Endothelial cell of umbilical vein (primary cell): ENCODE measurements at regions not wholly inside any gene's neighbourhood (a gene's known extent, or its start where the extent isn't known, plus 50 kb on each side); places are given as distances from the start of the nearest gene placed in this dataset.

ENCODE experiments used
- BruUV-seq: library from RNA; stranded (reverse); fragments of 400-500 nt; replicated peaks from 2 replicates; lab custom pipeline; 2021; lab: Mats Ljungman, UMichigan
- CTCF ChIA-PET: fragments of 300-600, 350-600 bp; sonication (Branson Sonifier 250); formaldehyde crosslinking; loops from one replicate; lab custom pipeline; 2021; ENCODE audit warnings: antibody characterized with exemption, inconsistent platforms; lab: Charles Lee
- POLR2A ChIA-PET: fragments of 300-600, 350-600 bp; sonication (Branson Sonifier 250); formaldehyde crosslinking; loops from one replicate; lab custom pipeline; 2021; ENCODE audit warnings: antibody characterized with exemption, inconsistent platforms; lab: Charles Lee
- DNase-seq: peaks from one replicate; pipeline ENCODE4 v3.0.0-alpha.2; 2011; ENCODE audit warnings: low read depth, low spot score
- FAIRE-seq: peaks from 2 replicates; lab custom pipeline; 2011; peaks lifted over from hg19 to GRCh38; lab: Jason Lieb, UNC
- H2AFZ ChIP-seq: 2 replicates; pipeline ENCODE4 v1.6.0; 2012; ENCODE audit warnings: low read depth, low read length, control low read depth, inconsistent platforms
- H3K27ac ChIP-seq: 2 replicates; pipeline ENCODE4 v1.5.1; 2011; ENCODE audit warnings: low read depth, mild to moderate bottlenecking, control low read depth, low read length, moderate library complexity; ENCODE audit not compliant: insufficient read depth
- H3K27me3 ChIP-seq, 2 experiments: 2 replicates each; pipeline versions ENCODE4 v1.6.0 to v1.6.1; 2011; ENCODE audit warnings: low read length in 2 of 2, mixed read lengths in 1 of 2; ENCODE audit not compliant: control insufficient read depth in 2 of 2, insufficient read depth in 2 of 2
- H3K36me3 ChIP-seq, 2 experiments: 2 replicates in 1 of 2; 3 replicates in 1 of 2; pipeline ENCODE4 v1.5.1; 2011; ENCODE audit warnings: low read length in 2 of 2, mild to moderate bottlenecking in 1 of 2, moderate library complexity in 1 of 2; ENCODE audit not compliant: control insufficient read depth in 2 of 2, insufficient read depth in 2 of 2; ENCODE audit errors: extremely low read depth in 1 of 2
- H3K4me1 ChIP-seq: 3 replicates; pipeline ENCODE4 v1.5.1; 2011; ENCODE audit warnings: mild to moderate bottlenecking, low read length; ENCODE audit not compliant: control insufficient read depth, insufficient read depth; ENCODE audit errors: extremely low read depth
- H3K4me2 ChIP-seq: 2 replicates; pipeline ENCODE4 v1.6.1; 2011; ENCODE audit warnings: low read length, control low read depth, mixed read lengths; ENCODE audit not compliant: insufficient read depth
- H3K4me3 ChIP-seq, 3 experiments: fragments of 200-600 bp in 1 of 3; sonication (generic), shearing (Covaris generic) in 1 of 3; replicated peaks in 1 of 3; 2 replicates each; pipeline ENCODE4 v1.5.1; 2011 to 2016; ENCODE audit warnings: control low read depth in 3 of 3, low read length in 3 of 3, mild to moderate bottlenecking in 2 of 3, inconsistent platforms in 1 of 3, low read depth in 1 of 3, moderate library complexity in 1 of 3; ENCODE audit not compliant: insufficient read depth in 1 of 3
- H3K79me2 ChIP-seq: 2 replicates; pipeline ENCODE4 v1.6.0; 2012; ENCODE audit warnings: low read length, inconsistent platforms; ENCODE audit not compliant: control insufficient read depth, insufficient read depth
- H3K9ac ChIP-seq: replicated peaks from 2 replicates; pipeline ENCODE3; 2011; ENCODE audit warnings: low read length, control low read depth; ENCODE audit not compliant: insufficient read depth; ENCODE audit errors: extremely low read depth
- H3K9me1 ChIP-seq: replicated peaks from 3 replicates; pipeline ENCODE4 v1.6.0; 2011; ENCODE audit warnings: mild to moderate bottlenecking, low read length; ENCODE audit not compliant: control insufficient read depth, insufficient read depth; ENCODE audit errors: extremely low read depth
- H3K9me3 ChIP-seq: replicated peaks from 2 replicates; pipeline ENCODE4 v1.5.1; 2012; ENCODE audit warnings: low read length, inconsistent platforms; ENCODE audit not compliant: control insufficient read depth, insufficient read depth
- H4K20me1 ChIP-seq: replicated peaks from 2 replicates; pipeline ENCODE3; 2011; ENCODE audit warnings: mild to moderate bottlenecking, low read length; ENCODE audit not compliant: control insufficient read depth, insufficient read depth; ENCODE audit errors: extremely low read depth
- EZH2 ChIP-seq: IDR thresholded peaks from 2 replicates; pipeline ENCODE4 v1.6.1; 2012; ENCODE audit warnings: borderline replicate concordance, low read depth, mild to moderate bottlenecking, moderate library complexity, low read length, inconsistent platforms; ENCODE audit not compliant: severe bottlenecking
- FOS ChIP-seq: IDR thresholded peaks from 2 replicates; pipeline ENCODE4 v1.6.1; 2011; ENCODE audit warnings: mild to moderate bottlenecking, low read length, moderate library complexity, borderline replicate concordance; ENCODE audit not compliant: insufficient read depth
- GATA2 ChIP-seq: IDR thresholded peaks from 2 replicates; pipeline ENCODE4 v1.7.0; 2011; ENCODE audit warnings: low read depth, mild to moderate bottlenecking, moderate library complexity, mixed read lengths, low read length; ENCODE audit not compliant: insufficient read length, insufficient read depth
- JUN ChIP-seq: IDR thresholded peaks from 2 replicates; pipeline ENCODE4 v1.6.1; 2011; ENCODE audit warnings: borderline replicate concordance, low read depth; ENCODE audit not compliant: insufficient read length, insufficient read depth
- MYC ChIP-seq: IDR thresholded peaks from one replicate; pipeline ENCODE4 v1.6.1; 2011; ENCODE audit warnings: mild to moderate bottlenecking, low read depth, low read length
- POLR2A ChIP-seq: IDR thresholded peaks from 2 replicates; pipeline ENCODE4 v1.6.1; 2012; ENCODE audit warnings: low read depth, mild to moderate bottlenecking, control low read depth, low read length
- POLR2AphosphoS5 ChIP-seq: IDR thresholded peaks from 2 replicates; pipeline ENCODE4 v1.6.1; 2012; ENCODE audit warnings: low read depth, mild to moderate bottlenecking, control low read depth, low read length, moderate library complexity; ENCODE audit not compliant: insufficient read depth
- dilution Hi-C: fragments of 300-500 bp; cut with MboI; formaldehyde crosslinking; loops from one replicate; pipeline ENCODE4 v1.15.0; 2019; ENCODE audit warnings: low sequenced_read_pairs; ENCODE audit not compliant: extremely low pct_ligation_motif_present
- intact Hi-C: fragments of 100-400 bp; cut with micrococcal nuclease; formaldehyde crosslinking; loops from one replicate; pipeline ENCODE4 v1.10.0; 2022
- TF ChIP-seq, protein P1 (sequence below), 2 donors: IDR thresholded peaks; 1 replicate in 1 of 2; 2 replicates in 1 of 2; pipeline ENCODE4 v1.5.1; 2011; ENCODE audit warnings: low read length in 2 of 2, mild to moderate bottlenecking in 2 of 2, moderate library complexity in 2 of 2, control low read depth in 1 of 2, inconsistent platforms in 1 of 2, low read depth in 1 of 2; ENCODE audit not compliant: insufficient read depth in 1 of 2; ENCODE audit errors: extremely low read depth in 1 of 2
- TF ChIP-seq, protein P2 (sequence below): IDR thresholded peaks from 2 replicates; pipeline ENCODE4 v1.6.1; 2011; ENCODE audit not compliant: insufficient read depth, insufficient read length

DNA sequence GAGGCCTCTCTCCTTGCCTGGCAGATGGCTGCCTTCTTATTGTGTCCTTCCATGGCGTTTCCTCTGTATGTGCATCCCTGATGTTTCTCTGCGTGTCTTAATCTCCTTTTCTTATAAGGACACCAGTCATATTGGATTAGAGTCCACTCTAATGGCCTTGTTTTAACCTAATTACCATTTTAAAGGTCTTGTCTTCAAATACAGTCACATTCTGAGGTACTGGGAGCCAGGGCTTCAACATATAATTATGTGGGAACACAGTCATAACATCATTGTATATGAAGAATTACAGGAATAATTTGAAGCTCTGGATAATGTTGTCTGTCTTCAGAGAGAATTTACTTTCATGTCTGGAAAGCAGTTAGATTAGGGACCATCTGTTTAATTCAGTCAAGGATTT lies 56.4 kb upstream of the PTGFR start:
- no peak for DNase-seq
- POLR2A ChIA-PET: no interaction called here
- FAIRE-seq: no peak
- Histone ChIP-seq H3K4me2 (no peak overlapping the region), H2AFZ (no peak overlapping the region), H3K36me3 (no peaks in the 10 kb centered on the region), H3K27me3 (peaks cover 2 to 14% of the 10 kb centered on the region in 2 experiments), H4K20me1 (no peaks in the 10 kb centered on the region), H3K79me2 (no peaks in the 10 kb centered on the region), H3K4me1 (peaks cover 3% of the 10 kb centered on the region), H3K9ac (no peak overlapping the region), H3K27ac (no peak overlapping the region), H3K4me3 (no peak overlapping the region), H3K9me3 (no peaks in the 10 kb centered on the region), H3K9me1 (no peaks in the 10 kb centered on the region)
- dilution Hi-C loops: no loop called here
- CTCF ChIA-PET: no interaction called here
- no TSS peak for BruUV-seq
- TF ChIP-seq, protein P1, sequence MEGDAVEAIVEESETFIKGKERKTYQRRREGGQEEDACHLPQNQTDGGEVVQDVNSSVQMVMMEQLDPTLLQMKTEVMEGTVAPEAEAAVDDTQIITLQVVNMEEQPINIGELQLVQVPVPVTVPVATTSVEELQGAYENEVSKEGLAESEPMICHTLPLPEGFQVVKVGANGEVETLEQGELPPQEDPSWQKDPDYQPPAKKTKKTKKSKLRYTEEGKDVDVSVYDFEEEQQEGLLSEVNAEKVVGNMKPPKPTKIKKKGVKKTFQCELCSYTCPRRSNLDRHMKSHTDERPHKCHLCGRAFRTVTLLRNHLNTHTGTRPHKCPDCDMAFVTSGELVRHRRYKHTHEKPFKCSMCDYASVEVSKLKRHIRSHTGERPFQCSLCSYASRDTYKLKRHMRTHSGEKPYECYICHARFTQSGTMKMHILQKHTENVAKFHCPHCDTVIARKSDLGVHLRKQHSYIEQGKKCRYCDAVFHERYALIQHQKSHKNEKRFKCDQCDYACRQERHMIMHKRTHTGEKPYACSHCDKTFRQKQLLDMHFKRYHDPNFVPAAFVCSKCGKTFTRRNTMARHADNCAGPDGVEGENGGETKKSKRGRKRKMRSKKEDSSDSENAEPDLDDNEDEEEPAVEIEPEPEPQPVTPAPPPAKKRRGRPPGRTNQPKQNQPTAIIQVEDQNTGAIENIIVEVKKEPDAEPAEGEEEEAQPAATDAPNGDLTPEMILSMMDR (IDR thresholded peaks at IDR 0.05; ENCODE audit: extremely low read depth in 1 of 2, insufficient read depth in 1 of 2, low read depth in 1 of 2, low read length in 2 of 2): no peak
- TF ChIP-seq, protein P2, sequence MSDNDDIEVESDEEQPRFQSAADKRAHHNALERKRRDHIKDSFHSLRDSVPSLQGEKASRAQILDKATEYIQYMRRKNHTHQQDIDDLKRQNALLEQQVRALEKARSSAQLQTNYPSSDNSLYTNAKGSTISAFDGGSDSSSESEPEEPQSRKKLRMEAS: no peak
- no peak for TF ChIP-seq JUN
- TF ChIP-seq FOS: no peak
- TF ChIP-seq POLR2A: no peak
- TF ChIP-seq EZH2: no peak
- TF ChIP-seq POLR2AphosphoS5: no peak
- TF ChIP-seq MYC: no peak
- no peak for TF ChIP-seq GATA2
- intact Hi-C loops: no loop called here
